GM19023 (cell line): ENCODE measurements at regions not wholly inside any gene's neighbourhood (a gene's known extent, or its start where the extent isn't known, plus 50 kb on each side); places are given as distances from the start of the nearest gene placed in this dataset.
"Not testable (repeated sequence)": the region's sequence is repeated elsewhere in the genome, so short reads cannot be mapped to it uniquely, and the experiment has no call there.

Experiments
- ATAC-seq: cut with Tn5 transposase; IDR thresholded peaks from one replicate; pipeline ENCODE4 v1.9.1; 2021; ENCODE audit warnings: mild to moderate bottlenecking, moderate library complexity; ENCODE audit not compliant: unreplicated experiment

DNA sequence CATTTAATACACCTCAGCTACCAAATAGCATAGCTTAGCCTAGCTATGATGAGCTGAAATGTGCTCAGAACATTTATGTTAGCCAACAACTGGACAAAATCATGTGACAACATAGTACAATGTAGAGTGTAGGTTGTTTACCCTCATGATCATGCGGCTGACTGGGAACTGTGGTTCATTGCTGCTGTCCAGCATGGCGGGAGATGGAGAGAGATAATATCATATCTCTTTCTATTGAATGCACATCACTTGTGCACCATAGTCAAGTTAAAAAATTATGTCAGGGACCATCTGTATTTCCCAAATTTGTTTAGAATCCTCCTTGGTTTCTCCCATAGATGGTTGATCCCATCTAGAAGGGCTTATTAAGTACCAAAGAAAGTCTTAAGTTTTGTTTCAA lies 151.1 kb upstream of the ELL2 start:
- ATAC-seq = no peak

DNA sequence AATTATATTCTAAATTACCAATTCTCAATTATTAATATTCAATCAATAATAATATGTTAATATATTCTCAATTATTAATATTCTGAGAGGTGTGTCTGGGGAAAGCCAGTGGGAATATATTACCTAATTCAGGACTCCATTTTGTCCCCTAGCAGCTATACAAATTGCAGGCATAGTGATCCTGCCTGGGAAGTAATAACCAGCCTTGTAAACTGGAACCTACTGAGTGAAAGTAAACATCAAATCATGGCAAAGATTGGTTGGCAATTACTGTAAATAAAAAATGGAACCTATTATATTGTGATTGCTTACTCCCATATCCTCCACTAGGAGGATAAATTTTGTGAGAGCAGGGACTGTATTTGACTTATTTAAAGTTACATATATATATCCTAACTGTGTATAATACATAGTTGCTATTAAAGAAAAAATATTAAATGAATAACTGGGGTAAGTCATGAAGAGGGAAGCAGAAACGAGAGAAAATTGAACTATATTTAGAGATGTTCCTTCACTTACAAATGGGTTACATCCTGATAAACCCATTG lies 150.5 kb upstream of the ELL2 start:
- no peak for ATAC-seq

DNA sequence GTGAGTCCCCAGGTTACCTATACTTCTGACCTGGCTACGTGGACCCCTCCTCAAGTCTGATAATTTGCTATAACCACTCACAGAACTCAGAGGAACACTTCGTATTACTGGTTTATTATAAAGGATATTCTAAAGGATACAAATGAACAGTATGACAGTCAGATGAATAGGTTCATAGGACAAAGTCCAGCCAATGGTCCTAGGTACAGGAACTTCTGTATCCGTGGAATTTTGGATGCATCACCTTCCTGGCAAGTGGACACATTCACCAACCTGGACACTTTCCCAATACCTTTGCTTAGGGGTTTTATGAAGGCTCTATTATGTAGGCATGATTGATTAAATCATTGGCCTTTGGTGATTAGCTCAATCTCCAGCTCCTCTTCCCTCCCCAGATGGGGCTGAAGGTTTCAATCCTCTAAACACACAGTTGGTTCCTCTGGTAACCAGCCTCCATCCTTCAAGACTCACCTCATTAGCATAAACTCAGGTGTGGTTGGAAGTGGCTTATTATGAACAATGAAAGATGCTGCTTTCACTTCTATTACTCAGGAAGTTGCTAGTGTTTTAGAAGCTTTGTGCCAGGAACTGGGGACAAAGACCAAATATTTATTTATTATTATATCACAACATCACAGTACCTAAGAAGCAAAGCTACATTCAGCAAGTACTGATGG lies 149.6 kb upstream of the ELL2 start:
- ATAC-seq = no peak

DNA sequence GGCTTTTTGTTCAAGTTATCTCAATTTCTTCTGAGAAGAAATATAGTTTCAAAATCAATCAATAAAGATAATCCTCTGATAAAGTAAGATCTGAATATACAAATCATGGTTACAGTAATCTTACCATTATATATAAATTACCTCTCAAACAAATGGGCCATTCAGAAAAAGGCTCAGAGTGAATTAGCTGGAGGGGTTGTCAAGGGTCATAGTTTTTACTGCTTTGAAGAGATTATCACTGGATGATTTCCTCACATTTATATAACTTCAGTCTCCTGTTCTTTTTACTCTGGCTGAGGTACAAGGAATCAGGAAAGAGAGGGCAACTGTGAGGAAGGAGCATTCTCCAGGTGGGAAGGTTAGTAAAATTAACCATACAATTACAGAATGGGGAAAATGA lies 148.6 kb upstream of the ELL2 start:
- no peak for ATAC-seq

DNA sequence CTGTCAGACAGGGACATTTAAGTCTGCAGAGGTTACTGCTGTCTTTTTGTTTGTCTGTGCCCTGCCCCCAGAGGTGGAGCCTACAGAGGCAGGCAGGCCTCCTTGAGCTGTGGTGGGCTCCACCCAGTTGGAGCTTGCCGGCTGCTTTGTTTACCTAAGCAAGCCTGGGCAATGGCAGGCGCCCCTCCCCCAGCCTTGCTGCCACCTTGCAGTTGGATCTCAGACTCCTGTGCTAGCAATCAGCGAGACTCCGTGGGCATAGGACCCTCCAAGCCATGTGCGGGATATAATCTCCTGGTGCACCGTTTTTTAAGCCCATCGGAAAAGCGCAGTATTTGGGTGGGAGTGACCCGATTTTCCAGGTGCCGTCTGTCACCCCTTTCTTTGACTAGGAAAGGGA lies 147.0 kb upstream of the ELL2 start:
- not testable (repeated sequence) for ATAC-seq

DNA sequence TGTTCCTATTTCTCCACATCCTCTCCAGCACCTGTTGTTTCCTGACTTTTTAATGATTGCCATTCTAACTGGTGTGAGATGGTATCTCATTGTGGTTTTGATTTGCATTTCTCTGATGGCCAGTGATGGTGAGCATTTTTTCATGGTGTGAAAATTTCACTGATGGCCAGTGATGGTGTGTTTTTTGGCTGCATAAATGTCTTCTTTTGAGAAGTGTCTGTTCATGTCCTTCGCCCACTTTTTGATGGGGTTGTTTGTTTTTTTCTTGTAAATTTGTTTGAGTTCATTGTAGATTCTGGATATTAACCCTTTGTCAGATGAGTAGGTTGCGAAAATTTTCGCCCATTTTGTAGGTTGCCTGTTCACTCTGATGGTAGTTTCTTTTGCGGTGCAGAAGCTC lies 142.2 kb upstream of the ELL2 start:
- not testable (repeated sequence) for ATAC-seq

DNA sequence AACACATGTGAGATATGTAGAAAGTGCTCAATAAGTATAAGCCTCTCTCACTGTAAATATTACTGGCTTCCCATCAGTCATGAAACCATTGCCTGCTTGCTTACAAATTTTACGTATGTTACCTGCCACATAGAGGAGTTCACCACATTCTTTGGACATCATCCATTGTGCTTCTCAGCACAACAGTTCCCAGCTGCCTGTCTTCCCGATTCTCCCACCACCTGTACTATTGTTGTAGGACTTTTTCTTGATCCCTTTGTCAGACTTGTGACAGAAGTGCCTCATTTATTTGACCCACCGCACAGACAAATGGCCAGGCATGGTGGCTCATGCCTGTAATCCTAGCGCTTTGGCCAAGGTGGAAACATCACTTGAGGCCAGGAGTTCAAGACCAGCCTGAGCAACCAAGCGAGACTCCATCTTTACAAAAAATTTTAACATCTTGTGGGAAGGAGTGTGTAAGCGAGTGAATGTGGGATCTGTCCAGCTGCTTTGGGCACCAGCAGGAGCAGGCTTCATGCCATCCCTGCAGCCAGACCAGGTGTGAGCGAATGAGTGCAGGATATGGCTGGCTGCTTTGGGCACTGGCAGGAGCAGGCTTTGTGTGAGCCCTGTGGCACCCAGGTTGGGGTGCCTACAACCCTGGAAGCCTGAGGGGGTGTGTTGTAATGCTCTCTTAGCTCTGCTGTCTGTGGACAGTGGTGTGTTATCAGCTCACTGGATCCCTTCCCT lies 139.9 kb upstream of the ELL2 start:
- no peak for ATAC-seq

DNA sequence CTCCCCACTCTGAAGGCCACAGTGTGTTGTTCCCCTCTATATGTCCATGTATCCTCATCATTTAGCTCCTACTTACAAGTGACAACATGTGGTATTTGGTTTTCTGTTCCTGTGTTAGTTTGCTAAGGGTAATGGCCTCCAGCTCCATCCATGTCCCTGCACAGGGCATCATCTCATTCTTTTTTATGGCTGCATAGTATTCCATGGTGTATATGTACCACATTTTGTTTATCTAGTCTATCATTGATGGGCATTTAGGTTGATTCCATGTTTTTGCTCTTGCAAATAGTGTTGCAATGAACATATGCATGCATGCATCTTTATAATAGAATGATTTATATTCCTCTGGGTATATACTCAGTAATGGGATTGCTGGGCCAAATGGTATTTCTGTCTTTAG lies 135.8 kb upstream of the ELL2 start:
- ATAC-seq = not testable (repeated sequence)

DNA sequence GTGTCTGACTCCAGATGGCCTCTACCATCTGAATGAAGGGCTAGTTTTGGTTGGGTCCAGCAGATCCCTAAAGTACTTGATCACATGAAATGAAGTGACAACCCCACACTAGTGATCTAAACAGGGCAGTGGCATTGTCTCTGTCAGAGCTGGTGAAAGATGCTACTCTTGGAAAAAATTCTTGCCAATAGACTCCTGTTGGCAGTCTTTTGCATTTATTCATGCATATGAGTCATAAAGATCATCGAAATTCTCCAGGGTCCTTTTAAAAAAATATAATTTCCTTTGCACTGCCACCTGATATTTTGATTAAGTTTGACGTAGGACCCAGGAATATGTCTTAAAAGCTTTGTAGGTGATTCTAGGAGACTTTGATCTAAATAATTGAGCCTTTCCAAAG lies 135.1 kb upstream of the ELL2 start:
- ATAC-seq = no peak

DNA sequence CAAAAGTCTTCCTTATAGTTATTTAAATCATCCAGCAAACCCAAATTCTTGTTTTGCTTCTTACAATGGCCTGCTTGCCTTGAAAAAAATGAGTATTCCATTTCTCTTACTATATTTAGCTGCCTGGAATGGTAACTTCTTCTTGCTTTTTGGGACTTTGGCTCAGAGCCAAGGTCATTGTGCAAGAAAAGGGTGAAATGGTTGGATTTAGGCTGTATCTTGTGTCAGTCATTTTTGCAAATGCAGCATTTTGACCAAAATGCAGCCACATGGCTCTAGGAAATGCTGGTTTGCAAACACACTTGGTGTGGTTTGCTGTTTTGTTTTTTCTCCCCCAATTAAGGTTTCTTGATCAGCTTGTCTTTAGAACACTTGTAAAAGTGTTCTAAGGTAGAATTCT lies 133.3 kb upstream of the ELL2 start:
- no peak for ATAC-seq

DNA sequence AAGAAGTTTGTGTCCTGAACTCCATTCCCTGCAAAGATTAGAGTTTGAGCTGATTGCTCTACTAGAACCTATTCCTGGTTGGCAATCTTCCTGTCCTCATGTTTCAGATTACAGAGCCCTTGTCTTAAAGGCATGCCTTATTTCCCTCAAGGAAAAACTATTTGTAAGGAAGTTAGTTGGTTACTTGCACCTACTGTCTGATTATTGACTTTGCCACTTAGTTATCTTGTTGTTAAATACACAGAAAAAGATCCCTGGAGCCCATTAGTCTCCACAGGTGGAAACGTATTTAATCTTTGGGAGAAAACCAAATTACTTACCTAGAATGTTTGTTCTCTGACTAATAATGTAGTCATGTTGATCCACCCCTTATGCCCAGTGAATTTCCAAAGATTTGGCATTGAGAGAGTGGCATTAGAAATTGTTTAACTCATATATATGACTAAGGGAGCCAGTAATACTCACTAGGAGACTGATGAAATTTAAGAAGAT lies 132.3 kb upstream of the ELL2 start:
- no peak for ATAC-seq

DNA sequence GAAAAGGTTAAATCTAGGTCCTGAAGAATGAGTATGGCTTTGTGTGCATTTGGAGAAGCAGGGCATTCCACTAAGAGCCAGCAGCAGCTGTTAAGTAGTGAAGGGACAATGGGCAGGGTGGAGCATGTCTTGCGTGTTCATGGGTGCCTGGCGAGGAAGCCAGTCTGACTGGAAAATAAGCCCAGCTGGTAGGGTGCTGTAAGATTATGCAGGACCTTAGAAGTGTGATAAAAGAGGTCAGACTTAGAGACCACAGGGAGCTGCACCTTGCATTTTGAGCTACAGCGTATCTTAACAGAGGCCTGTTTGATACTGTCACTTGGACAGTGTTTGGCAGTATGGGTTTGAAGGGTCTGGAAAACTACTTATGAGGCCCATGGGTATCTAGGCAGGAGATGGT lies 131.7 kb upstream of the ELL2 start:
- ATAC-seq = no peak

DNA sequence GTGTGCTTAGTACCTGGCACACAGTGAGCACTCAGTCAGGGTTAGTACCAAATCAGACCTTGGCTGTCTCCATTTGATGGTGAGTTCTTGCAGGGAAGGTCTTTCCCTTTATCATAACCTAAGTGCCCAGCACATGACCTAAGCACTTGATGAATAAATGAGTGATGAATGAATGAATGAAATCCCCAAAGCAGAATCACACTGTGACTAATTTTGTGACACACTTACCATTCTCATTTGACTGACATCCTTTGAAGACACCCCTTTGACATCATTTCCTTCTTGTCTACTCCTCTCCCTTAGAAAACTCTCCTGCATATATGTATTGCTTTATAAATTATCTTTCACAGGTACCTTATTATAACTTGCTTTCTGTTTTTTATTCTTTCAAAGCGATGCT lies 130.2 kb upstream of the ELL2 start:
- ATAC-seq = no peak

DNA sequence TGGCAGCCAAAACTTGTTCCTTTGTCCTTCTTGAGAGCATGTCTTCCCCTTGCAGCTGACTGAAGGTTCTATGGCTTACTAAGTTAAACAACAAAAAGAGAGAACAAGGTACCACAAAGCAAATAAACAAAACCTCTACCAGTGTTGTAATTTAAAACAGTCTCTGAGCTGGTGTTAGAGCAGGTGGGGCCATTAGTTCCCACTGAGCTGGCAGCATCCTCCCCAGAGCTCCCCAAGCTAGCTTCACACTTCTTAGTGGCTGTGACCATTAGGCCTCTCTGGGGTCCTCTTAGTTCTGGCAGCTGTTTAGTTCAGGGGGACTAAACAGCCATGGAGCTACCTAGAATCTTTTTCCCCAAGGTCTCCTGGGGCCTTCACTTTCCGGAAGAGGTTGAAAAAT lies 128.6 kb upstream of the ELL2 start:
- no peak for ATAC-seq

DNA sequence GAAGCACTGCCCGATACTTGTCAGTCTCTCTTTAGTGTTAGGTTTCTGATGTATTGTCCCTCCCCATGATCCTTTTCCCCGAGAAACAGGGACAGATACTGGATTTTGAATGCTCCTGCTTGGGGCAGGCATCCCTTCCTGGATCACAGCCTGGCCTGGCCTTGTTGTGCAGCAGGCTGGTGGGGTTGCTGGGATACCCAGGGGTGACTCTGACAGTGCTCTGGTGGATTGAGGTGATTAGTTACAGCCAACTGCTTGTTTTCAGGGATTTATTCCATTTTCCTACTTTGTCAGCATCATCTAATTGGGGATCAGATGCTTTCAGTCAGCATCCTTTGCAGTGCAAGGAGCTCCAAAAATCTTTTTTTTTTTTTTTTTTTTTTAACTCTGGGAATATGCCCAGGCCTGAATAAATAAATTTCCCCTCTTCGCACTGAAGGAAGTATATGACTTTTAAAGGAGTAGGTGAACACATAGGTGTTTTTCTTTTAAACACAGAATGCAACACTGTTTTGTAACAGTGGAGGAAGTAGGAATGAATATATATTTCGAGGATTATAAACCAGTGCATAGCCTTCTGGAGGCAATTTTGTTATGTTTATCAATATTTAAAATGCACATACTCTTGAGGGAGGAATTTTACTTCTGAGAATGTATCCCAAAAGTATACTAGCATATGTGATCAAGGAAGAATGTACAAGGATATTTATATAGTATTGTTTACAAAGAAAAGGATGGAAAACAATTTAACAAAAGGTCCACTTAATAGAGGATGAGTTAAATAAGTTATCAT lies 127.3 kb upstream of the ELL2 start:
- ATAC-seq = no peak

DNA sequence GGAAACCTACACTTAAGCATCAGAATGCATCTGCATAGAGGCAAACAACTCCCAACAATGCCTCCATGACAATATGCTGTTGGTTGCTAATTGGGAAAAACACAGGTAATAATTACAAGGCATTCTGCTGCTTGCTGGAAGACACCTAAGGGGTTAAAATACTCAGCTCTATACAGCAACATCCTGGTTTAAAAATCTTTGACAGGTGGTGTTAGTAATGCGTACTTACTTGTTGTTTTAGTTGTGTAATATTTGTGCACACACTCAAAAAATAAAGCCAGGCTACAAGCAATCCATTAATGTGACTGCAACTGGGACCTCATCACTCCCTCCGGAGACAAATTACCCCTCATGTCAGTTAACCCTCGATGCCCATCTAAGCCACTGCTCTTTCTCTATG lies 126.3 kb upstream of the ELL2 start:
- ATAC-seq = no peak

DNA sequence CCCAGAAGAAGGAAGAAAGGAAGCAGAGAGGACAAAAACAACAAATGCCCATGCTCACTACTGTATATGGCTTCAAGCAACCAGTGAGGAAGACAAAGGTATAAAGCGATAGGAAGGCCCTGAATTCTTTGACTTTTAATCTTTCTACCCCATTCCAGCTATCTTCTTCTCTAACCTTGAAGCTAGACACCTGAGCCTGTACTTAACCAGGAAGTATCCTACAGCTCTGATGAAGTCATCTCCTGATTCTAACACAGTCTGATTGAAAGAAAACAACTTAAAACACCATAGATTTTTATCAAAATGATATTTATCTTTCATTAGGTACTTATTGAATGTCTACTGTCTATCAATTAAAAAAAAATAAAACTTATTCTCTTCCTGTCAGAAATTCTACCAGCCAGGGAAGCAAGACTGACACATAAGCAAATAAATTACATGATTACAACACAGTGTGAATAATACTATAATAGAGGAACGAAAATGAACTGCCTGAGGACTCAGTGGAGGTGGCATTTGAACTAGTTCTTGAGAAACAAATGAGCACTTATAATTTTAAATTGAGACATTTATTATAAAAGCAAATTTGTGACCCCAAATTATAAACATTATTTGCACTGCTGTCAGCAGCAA lies 123.3 kb upstream of the ELL2 start:
- no peak for ATAC-seq

DNA sequence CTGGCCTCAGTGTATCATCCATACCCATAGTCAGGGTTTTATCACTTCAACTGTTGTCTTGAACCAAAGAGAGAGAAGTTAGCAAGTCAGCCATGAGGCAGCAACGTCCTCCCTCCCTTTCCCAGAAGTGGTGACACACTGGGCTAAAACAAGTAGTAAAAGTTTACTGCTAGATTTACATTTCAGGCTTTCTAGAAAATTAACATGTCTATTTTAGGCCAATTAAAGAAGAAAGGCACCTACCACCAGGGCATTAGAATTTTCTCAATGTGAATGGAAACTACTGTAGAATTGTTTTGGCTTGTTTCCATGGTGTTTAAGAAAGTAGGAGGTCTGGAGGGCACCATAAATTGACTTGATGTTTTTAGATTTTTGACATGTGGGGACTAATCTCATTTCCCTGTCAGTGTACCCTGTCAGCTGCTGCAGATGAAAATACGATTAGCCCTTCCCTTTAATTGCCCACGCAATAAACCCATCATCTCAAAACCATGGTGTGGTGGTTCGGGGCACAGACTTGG lies 121.8 kb upstream of the ELL2 start:
- ATAC-seq = no peak

DNA sequence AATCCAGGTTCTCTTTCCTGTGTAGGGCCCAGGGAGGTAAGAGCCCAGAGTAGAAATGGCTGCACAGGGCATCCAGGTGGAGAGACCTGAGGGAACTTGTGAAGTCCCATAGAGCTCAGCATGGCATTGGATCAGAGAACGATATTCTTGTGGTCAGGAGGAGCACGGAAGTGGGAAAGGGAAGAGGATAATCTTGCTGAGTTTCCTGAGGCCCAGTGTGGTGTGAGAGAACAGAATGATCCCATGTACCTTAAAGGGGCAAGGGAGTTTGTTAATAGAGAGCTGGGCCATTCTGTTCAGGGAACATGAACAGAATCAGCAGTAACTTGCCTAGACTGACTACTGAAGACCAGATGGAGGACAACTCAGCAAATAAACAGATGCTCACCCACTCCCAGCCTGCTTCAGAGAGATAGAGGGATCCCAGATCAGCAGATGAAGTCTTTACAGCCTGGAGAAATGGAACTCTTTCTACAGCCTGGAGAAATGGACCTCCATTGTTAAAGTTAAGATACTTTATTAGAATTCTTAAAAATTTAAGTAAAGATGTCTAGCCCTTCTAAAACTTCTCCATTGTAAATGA lies 119.7 kb upstream of the ELL2 start:
- ATAC-seq = no peak

DNA sequence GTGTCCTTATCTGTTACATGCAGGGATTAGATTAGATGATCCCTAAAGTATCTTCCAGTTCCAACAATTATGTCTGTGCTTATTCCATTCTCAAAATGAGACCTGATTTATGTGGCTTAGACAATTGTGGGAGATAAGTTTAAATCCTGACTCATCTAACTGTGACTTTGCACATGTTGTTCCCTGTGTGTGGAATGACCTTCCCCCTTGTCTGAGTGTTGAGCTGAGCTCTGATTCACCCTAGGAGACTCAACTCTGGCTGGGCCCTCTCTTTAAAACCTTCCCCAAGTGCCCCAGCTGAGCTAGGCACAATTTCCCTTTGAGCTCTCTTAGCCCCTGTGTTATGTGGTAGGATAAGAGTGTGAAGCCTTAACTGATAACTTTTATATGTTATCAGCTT lies 118.9 kb upstream of the ELL2 start:
- no peak for ATAC-seq
